Adrenal gland (tissue), 5 donors: ENCODE measurements at regions not wholly inside any gene's neighbourhood (a gene's known extent, or its start where the extent isn't known, plus 50 kb on each side); places are given as distances from the start of the nearest gene placed in this dataset.

ENCODE experiments used
- POLR2A ChIP-seq, 2 donors: fragments of 450-650 bp; IDR thresholded peaks; one replicate each; pipeline ENCODE4 v1.6.1; 2017; ENCODE audit warnings: antibody characterized with exemption in 2 of 2, mild to moderate bottlenecking in 2 of 2, moderate library complexity in 1 of 2
- TF ChIP-seq, protein P1 (sequence below), 6 experiments: fragments of 450-650 bp in 4 of 6; fragments of 200-600 bp in 2 of 6; sonication (generic) in 1 of 6; IDR thresholded peaks; 1 replicate in 5 of 6; 2 replicates in 1 of 6; pipeline versions ENCODE4 v1.5.1 to v1.8.0; 2016 to 2021; ENCODE audit warnings: antibody characterized with exemption in 6 of 6, mild to moderate bottlenecking in 2 of 6, moderate library complexity in 1 of 6
- donor health status: DM: no; HTN: no; CAD: no.

DNA sequence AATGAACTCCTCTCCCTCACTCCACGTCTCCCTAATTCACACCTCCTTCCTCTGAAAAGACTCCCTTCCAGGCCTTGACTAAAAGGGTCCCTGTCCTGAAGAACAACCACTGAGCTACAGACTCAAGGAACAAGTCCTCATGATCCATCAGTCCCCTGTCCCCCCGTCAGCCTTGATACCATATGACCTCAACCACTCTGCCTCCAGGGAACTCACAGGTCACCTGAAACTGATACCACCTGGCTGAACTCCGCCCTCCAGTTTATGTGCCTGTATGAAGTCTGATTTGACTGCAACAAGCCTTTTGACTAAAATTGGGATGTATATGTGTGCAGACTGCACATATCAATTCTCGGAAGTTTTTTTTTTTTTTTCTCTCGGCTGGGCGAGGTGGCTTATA lies 88.7 kb downstream of the UGCG start:
- TF ChIP-seq, protein P1, sequence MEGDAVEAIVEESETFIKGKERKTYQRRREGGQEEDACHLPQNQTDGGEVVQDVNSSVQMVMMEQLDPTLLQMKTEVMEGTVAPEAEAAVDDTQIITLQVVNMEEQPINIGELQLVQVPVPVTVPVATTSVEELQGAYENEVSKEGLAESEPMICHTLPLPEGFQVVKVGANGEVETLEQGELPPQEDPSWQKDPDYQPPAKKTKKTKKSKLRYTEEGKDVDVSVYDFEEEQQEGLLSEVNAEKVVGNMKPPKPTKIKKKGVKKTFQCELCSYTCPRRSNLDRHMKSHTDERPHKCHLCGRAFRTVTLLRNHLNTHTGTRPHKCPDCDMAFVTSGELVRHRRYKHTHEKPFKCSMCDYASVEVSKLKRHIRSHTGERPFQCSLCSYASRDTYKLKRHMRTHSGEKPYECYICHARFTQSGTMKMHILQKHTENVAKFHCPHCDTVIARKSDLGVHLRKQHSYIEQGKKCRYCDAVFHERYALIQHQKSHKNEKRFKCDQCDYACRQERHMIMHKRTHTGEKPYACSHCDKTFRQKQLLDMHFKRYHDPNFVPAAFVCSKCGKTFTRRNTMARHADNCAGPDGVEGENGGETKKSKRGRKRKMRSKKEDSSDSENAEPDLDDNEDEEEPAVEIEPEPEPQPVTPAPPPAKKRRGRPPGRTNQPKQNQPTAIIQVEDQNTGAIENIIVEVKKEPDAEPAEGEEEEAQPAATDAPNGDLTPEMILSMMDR (IDR thresholded peaks at IDR 0.05), result no peak
- no peak for TF ChIP-seq POLR2A (IDR thresholded peaks at IDR 0.05)
